ENCODE measurements at regions not wholly inside any gene's neighbourhood (a gene's known extent, or its start where the extent isn't known, plus 50 kb on each side); places are given as distances from the start of the nearest gene placed in this dataset.
A peak's percentile ranks its signal among the peaks of the same experiment; 100 is the strongest.

DNA sequence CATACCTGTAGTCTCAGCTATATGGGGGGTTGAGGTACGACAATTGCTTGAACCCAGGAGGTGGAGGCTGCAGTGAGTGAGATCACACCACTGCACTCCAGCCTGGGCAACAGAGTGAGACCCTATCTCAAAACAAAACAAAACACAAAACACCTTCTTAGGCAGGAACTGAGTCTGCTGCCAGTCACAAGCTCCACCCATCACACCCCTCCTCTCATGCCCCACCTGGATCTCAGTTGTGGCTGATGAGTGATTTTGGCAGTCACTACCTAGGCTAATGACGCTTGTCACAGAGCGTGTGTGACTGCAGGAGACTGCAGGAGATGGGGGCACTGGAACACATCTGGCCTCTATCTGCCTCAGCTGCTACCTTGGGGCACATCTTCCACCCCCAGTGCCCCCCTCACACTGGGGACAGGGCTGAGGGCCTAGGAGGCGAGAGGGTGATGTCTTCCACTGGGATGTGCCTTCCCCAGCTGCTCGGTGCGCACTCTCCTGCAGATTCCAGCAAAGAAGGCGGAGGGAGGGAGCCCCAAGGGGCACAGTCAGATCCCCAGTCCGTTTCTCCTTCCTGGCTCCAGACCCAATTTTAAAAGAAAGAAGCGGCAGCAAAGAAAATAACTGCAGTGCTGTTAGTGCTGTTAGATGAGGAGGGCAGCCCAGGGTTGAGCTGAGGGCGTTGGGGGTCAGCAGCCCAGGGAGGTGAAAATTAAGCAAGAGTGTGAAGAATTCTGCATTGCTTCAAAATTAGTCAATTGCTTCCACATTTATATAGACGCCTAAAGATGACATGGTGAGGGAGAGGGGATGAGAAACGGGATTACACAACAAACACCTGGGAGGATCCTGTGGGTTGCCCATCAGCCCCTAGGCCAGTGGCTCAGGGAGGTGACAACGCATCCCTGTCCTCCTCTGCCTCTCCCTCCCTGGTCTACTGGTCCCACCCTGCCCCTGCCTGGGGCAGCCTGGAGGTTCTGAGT, 143.6 kb upstream of the HAAO start:
- H3K4me1 ChIP-seq: peaks cover 12% of the 10 kb centered on the region
- H3K36me3 ChIP-seq: no peaks in the 10 kb centered on the region
- intact Hi-C loops (cut with DNase I): loop anchor here (5.0 kb wide), 1 partner anchor 79 kb away; no protein-coding TSS in a partner anchor
- no peak overlapping the region for H3K27ac ChIP-seq
- no peak overlapping the region for H3K9ac ChIP-seq (ENCODE audit: low read depth in 2 of 2, low read length in 2 of 2)
- H3K27me3 ChIP-seq: no peaks in the 10 kb centered on the region
- DNase-seq: no peak
- H3K4me3 ChIP-seq: no peak overlapping the region
- TF ChIP-seq CTCF (IDR thresholded peaks at IDR 0.05): no peak
- H3K9me3 ChIP-seq: no peaks in the 10 kb centered on the region

- no peaks in the 10 kb centered on the region for H3K27me3 ChIP-seq
- H3K27ac ChIP-seq: no peak overlapping the region
- no peak for DNase-seq
- H3K4me1 ChIP-seq: peaks cover 17% of the 10 kb centered on the region
- no peaks in the 10 kb centered on the region for H3K36me3 ChIP-seq
- no peak for TF ChIP-seq CTCF (IDR thresholded peaks at IDR 0.05)
- H3K4me3 ChIP-seq: no peak overlapping the region
- H3K9me3 ChIP-seq: no peaks in the 10 kb centered on the region
- no peak overlapping the region for H3K9ac ChIP-seq (ENCODE audit: low read depth in 2 of 2, low read length in 2 of 2)
- intact Hi-C loops (cut with DNase I): loop anchor here (5.0 kb wide), 1 partner anchor 77 kb away; no protein-coding TSS in a partner anchor
These were observed 142.3 kb upstream of the HAAO start for GRCh38 chr2:42934580-42935186.

- intact Hi-C loops (cut with DNase I): no loop called here
- H3K4me1 ChIP-seq: peaks cover 22% of the 10 kb centered on the region
- H3K9ac ChIP-seq (ENCODE audit: low read depth in 2 of 2, low read length in 2 of 2): no peak overlapping the region
- H3K27ac ChIP-seq: no peak overlapping the region
- no peak overlapping the region for H3K4me3 ChIP-seq
- no peak for TF ChIP-seq CTCF (IDR thresholded peaks at IDR 0.05)
- H3K36me3 ChIP-seq: no peaks in the 10 kb centered on the region
- H3K27me3 ChIP-seq: no peaks in the 10 kb centered on the region
- no peaks in the 10 kb centered on the region for H3K9me3 ChIP-seq
- DNase-seq: no peak
These were observed 141.5 kb upstream of the HAAO start for GRCh38 chr2:42933824-42934254.

- Histone ChIP-seq H3K4me3 (no peak overlapping the region), H3K9me3 (no peaks in the 10 kb centered on the region), H3K27me3 (no peaks in the 10 kb centered on the region), H3K36me3 (no peaks in the 10 kb centered on the region), H3K9ac (ENCODE audit: low read depth in 2 of 2, low read length in 2 of 2) (peak overlapping the region in 1 of 2 donors; percentile 65), H3K27ac (no peak overlapping the region), H3K4me1 (peaks cover 26% of the 10 kb centered on the region)
- DNase-seq: no peak
- no peak for TF ChIP-seq CTCF (IDR thresholded peaks at IDR 0.05)
- intact Hi-C loops (cut with DNase I): no loop called here
These were observed 140.1 kb upstream of the HAAO start for GRCh38 chr2:42932271-42933151.

- intact Hi-C loops (cut with DNase I): no loop called here
- no peak overlapping the region for H3K4me3 ChIP-seq
- TF ChIP-seq CTCF (IDR thresholded peaks at IDR 0.05): no peak
- H3K36me3 ChIP-seq: no peaks in the 10 kb centered on the region
- peak overlapping the region; percentile 57 for H3K27ac ChIP-seq
- DNase-seq: no peak
- peak overlapping the region; percentile 15 to 65 for H3K9ac ChIP-seq (ENCODE audit: low read depth in 2 of 2, low read length in 2 of 2)
- H3K27me3 ChIP-seq: no peaks in the 10 kb centered on the region
- peaks cover 33% of the 10 kb centered on the region for H3K4me1 ChIP-seq
- H3K9me3 ChIP-seq: no peaks in the 10 kb centered on the region
These were observed 139.4 kb upstream of the HAAO start for GRCh38 chr2:42931818-42932195.
